ENCODE measurements at regions not wholly inside any gene's neighbourhood (a gene's known extent, or its start where the extent isn't known, plus 50 kb on each side); places are given as distances from the start of the nearest gene placed in this dataset.
"Not testable (repeated sequence)": the region's sequence is repeated elsewhere in the genome, so short reads cannot be mapped to it uniquely, and the experiment has no call there.

DNA sequence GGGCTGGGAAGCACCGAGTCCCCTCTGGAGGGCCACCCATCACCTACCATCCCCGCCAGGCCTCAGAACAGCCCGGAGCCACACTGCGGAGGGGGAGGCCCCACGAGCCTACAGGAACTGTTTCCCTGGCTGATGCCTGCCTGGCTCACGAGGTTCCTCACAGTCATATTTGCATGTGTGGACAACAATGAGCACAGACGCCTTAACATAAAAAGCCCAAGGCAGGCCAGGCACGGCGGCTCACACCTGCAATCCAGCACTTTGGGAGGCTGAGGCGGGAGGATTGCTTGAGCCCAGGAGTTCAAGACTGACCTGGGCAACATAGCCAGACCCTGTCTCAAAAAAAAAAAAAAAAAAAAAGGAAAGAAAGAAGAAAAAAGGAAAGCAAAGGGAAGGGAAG is 125.9 kb downstream of the FAM53A start:
- no peak for DNase-seq

DNA sequence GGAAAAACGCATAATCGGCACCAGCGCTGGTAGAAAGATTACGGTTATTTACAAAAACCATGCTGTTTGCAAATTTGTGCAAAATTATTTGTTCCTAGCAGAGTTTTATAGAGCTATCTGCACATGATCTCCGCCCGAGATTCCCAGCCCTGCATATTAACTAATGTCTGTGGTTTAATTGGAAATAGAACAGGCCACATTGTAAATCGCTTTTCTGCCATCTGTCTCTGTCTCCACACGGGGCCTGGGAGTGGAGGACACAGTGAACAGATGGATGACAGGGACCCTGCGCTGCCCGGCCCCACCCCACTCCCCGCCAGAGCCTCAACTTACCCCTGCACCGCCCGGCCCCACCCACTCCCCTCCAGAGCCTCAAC is 126.9 kb downstream of the FAM53A start:
- no peak for DNase-seq

DNA sequence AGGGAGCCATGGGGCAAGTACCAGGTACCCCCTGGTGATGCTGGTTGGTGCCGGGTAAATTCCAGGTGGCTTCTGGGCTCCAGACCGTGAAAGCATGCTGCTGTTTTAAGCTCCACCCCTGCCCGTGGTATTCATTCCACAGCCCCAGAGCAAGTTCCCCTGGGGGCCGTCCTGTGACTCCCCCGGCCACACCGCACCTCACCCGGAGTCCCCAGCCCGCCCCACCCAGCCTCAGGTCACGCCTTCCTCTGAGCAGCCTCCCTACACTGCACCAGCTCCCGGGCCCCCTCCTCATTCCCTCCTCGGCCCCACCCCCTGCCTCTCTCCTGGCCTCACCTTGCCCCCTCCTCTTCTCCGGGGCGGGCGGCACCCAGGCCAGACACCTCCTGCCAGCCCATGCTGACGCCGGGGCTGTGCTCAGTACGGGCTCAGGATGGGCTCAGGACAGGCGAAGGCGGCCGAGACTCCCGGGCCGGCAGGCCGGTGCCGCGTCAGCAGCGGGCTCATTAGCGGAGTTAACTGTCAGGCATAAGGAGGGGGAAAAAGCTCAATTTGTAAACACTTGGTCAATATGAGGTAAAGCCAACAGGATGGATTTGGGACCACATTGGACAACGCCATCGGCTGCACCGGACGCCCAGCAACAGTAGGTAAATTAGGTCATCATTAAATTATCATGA is 127.4 kb downstream of the FAM53A start:
- DNase-seq = no peak

DNA sequence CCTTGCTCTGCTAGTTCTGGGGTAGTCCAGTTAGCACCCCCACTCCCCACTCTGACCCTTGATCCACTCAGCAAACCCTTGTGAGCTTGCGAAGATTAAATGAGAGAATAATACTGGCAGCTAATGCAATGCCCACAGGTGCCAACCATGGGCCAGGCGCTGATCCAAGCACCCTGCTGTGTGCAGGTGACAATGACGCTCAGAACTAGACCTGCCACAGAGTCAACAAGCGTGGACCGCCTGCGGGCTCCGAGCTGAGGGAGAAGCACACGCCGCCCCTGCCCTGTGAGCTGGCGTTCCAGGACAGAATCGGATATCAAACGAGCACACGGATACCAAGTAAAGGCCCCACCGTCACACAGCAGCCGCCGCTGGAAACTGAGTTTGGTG is 129.2 kb downstream of the FAM53A start:
- no peak for DNase-seq

DNA sequence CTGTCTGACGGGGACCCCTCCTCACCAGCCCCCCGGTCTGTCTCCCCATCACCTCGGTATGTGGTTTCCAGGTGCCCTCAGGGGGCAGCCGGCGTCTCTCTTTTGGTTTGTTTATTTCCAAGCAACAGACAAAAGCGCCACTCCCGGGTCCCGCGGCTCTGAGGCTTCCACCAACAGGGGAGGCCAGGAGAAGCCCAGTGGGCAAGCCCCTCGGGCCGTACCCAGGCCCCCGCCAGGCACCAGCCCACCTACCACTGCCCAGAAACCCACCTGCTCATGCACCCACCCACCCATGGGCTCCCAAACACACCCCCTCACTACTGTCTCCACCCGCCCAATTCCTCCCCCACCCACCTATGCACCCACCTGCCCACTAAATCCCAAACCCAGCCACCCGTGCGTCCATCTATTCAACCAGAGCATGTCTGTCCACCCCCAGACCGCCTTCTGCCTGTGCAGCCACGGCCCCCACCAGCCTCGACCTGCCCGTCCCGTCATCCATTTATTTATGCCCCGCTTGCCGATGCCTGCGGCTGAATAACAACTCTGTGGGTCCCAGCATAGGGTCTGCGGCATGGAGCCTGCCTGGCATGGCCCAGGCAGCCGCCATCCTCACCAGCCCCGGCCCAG is 129.8 kb downstream of the FAM53A start:
- no peak for DNase-seq

DNA sequence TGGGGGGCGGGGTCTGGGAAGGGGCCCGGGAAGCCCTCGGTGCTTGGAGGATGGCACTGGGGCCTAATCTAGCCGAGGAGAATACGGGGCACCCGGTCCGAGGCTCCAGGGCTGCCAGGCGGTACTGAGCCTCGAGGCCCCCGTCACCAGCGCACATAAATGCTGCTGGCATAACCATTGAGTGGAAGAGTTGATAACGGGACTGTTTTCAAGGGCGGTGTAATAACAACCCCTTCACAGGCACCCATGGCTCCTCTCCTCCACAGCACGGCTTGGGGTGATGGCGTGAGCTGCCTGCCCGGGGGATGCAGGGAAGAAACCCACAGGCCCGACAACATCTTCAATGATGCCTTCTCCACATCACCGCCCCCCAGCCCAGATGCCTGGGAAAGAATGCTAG is 130.7 kb downstream of the FAM53A start:
- no peak for DNase-seq

DNA sequence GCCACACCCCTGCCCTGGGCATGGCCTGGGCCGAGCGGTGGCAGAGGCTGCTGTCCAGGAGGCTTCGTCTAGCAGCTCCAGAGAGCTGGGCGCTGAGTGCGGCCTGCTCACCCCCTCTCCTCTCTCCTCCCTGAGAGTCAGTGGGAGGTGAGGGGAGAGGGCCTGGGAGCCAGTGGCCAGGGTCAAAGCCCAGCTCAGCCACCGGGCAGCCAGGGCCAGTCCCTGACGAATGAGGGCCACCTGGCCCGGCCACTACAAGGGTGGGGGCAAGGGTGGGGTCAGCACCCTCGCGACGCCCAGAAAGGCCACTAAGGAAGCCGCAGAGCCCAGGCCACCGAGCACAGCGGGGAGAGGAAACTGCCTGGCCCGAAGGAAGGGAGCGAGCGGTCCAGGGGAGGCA is 131.7 kb downstream of the FAM53A start:
- no peak for DNase-seq

DNA sequence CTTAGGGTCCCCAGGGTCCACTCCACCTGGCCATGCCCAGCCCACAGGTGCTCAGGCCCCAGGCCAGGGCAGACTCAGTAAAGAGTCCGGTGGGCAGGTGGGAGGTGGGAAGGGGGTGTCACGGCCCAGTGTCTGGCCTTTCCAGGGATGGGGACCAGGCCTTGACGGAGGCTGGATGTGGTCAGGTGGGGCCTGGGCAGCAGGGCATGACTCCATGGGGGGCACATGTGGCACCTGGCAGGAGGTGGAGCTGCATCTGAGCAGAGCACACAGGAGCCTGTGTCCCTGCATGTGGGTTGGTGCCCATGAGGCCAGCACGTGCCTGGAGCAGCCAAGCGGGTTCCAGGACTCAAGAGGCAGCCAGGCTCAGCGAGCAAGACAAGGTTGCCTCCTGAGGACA is 132.9 kb downstream of the FAM53A start:
- no peak for DNase-seq

DNA sequence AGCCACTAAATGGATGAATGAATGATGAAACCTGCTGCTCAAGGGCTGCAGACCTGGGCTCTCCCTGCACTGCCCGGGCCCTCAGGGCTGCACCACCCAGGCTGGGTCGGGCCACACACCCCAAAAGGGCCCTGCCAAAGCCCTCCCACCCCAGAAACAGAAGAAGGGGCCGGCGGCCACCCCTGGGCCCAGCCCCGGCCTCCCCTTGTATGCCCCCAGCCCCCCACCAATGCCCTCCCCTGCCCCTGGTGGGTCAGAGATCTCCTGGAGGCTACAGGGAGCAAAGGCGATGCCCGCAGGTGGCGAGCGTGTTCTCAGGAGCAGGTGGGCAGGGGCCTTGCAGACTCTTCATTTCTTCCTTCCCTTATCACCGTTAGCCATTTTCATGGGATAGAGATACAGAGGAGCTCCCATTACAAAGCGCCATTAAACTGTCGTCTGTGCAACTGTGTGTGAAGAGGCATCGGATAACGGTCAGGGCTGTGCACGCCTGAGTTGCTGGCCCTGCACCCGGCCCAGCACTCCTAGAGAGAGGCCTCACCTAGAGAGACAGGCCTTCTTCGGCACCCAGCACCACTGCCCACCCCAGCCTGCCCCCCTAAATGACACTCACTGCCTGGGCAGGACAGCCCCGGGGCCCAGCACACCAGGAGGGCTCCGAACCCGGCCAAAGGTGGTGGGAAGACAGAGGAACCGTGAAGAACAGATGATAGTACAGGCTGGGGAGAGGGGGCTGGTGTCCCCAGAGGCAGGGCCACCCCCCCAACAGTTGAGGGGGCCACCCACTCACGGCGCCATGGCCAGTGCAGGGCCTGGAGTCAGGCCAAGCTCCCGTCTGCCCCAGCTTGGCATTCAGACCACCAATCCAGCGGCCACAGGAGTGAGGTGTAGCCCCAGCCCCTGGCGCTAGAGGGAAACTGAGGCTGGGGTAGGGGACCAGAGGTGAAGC is 133.7 kb downstream of the FAM53A start:
- no peak for DNase-seq

DNA sequence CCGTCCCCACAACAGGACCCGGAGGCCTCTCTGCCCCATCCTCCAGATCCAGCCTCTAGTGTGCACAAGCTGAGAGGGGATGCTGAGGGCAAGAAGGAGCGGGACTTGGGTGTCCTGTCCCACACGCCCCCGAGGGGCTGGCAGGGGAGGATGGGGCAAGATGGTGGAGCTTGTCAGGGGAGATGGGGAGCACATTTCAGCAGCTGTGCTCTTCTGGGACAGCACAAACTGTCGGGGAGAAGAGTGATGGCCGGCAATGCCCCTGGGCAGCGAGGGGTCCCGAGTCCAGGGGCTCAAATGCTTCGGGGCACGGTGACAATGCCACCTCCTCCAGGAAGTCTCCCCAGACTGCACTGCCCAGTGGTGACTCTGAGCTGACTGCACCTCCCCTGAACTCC is 134.5 kb downstream of the FAM53A start:
- no peak for DNase-seq

DNA sequence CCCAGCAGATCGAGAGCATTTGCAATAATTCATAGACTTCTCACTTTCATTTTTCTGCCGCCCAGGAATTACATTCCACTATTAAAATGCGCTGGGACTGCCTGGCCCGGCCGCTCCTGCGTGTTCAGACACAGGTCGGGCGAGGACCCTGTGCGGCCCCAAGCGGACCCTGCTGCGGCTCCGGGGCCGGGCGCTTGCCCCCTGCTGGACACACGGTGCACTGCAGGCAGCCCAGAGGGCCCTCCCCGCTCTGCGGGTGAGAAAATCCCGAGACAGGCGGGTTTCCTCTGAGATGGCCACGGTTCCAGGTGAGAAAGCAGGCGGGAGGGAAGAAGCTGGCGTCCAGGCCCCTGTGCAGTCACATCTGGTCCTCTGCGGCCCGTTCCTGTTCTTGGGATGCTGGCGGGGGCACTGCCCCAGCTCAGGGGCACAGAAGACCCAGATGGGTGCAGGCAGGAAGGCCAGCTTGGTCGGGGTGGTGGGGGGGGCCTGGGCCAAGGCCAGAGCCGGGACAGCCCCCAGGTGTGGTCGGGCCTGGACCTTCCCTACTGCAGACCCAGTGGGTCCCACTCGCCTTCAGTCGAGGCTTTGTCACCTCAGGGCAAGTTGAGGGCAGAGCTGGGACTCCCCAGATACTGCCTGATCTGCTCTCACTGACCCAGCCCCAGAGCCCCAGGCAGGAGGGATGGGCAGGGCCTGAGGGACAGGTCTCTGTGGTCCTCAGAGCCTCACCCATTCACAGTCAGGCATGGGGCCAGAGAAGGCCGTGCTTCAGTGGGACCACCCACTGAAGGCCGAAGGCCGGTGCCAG is 135.1 kb downstream of the FAM53A start:
- DNase-seq = peak in 1 of 2 donors; percentile 5

DNA sequence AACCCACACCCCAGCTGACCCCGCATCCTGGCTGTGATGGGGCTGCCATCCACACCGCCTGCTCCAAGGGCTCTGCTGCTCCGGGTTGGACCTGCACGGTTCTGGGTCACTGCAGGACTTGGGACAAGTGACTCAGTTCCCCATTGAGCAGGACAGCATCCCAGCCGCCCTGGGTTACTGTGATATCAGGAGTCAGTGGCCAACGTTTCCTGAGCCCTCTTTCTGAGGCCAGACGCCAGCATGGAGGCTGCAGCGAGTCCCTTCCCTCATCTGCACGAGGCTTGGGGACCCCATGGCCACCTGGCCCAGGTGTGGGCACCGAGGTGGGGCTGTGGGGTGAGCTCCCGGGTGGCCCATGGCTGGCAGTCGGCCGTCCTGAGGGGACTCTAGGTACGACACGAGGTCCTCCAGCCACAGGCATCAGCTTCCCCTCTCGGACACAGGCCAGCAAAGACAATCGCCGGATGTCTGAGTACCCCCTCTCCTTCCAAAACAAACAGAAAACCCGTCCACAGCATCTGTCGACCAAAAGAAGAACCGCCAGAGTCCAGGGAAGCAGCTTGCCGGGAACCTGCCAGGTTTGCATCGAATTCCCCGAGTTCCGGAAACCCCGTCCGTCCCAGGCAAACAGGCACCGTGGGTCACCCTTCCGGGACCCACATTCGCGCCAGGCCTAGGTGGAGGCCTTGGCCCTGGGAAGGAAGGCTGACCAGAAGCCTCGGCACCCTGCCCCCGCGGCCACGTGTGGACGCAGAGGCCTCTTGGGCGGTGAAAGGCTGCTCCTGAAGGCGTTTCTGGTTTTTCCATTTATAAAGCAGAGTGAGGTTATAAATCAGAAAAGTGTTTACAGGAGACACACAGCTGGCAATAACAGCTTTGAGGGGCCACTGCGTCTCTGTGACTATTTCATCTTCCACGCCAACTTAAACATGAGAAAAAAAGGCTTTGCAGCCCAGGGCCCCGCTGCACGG is 136.0 kb downstream of the FAM53A start:
- DNase-seq = no peak

DNA sequence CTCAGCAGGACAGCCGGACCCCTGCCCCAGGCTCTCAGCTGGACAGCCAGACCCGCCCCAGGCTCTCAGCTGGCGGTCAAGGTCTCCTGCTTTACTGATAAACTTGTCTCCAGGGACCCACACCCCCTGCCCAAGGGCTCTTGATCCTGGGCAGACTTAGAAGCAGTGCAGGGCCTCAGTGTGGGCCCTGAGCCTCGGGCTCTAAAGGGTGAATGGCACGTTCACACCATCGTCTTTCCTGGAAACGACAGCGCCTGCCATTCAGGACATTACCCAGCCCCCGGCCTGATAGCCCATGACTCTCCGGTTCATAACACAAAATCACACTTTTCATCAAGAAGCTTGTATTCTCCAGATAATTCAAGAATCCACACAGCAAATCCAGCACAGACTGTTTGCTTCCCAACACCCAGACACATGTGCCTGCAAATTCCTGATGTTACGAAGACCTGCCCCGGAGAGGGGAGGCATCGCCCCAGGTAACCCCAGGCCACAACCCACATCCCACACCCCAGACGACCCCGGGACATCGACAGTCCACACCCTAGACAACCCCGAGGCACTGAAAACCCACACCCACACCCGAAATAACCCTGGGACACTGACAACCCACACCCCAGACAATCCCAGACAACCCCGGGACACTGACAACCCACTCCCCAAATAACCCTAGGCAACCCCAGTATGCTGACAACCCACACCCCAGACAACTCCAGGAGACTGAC is 136.8 kb downstream of the FAM53A start:
- no peak for DNase-seq

DNA sequence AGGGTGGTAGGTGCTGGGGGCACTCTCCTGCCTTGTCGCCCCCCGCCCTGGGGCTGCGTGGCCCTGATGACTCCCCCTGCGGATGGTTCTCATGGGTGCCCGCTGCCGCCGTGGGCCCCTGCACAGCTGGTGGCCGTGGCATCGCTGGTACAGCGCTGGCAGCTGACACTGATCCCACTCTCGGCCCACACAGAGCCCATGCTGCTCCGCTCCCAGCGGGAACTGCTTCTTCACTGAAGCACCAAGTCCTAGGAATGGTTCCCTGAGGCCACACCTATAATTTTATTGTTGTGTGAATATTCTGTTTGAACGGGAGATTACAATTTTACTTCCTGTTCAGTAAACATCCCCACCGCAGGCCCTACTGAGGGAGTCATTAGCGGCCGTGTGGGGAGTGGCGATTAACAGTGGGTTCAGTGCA is 138.6 kb upstream of the NKX1-1 start:
- DNase-seq = no peak

DNA sequence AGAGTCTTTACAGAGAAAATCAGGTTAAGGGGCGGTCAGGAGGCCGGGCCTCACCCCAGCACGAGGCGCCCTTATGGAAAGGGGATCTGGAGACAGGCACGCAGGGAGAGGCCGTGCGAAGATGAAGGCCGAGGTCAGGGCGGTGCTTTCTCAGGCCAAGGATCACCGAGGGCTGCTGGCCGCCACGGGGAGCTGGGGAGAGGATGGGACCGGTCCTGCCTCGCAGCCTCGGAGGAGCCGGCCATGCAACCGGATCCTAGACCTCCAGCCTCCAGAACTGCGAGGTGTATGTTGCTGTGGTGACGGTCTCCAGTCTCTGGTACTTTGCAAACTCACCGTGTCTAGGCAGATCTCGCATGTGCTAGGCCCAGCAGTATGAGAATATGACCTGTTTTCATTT is 138.2 kb upstream of the NKX1-1 start:
- DNase-seq = not testable (repeated sequence)

DNA sequence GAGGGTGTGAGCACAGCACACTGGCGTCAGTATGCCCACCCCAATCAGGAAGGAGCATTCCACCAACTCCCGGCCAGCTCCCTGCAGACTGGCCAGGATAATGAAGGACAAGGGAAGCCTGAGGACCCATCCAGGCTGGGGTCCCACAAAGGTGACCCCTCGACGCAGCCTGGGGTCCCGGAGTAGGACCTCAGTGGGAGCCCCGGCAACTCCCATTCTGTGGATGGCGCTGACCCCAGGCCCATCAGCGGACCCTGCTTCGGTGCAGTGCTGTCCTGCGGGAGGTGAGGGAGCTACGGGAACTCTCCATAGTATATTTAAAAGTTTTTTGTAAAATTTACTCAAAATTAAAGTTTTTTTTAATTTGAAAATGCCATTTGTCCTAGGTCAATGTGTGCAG is 137.7 kb upstream of the NKX1-1 start:
- no peak for DNase-seq

DNA sequence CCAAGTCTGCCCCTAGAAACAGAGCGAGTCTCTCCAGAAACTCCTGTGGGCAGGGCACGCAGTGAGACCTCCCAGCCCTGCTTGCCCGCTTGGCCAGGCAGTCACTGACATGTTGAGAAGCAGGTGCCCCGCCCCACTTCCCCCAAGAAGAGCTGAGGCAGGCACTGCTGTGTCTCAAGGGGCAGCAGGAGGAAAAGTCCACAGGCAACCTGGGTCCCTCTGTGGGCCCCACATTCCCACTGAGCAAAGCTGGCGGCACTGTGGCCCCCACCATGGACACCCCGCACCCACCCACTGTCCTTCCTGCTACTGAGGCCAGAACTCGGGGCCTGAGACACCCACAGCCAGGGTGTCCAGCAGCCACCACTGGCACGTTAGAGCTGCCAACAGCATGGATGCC is 137.3 kb upstream of the NKX1-1 start:
- DNase-seq = no peak

DNA sequence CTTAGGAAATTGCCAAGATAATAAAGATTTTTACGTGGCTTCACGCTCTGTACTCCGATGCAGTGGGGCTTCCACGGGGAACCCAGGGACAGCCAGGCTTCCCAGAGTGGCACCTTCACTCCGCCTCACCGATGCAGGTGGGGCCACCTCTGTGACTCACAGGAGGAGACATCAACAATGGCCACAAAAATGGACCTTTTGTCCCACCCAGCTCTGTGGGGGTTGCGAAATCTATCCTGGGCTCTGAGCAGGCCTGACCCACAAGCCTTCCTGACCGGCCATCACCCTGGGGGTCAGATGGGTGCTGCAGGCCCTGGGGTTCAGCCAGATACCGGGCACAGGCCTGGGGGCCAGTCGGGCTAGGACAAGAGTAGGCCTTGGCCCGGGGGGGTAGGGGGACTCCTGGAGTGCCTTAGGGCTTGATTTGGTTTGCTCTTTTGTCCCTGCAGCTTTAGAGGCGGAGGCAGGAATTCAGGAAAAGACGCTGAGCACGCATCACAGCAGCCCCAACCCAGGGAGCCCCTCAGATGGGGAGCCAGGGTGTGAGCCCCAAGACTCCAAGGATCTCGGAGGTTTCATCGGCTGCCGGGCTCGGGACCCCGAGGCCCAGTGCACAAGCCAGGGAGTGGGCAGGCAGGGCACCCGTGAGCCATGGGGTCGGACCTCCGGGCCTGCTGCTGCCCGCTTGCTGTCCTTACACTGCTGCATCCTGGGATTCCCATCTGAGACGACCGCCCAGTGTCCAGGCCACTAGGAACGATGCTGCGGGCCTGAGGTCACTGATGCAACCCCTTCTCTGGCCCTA is 136.5 kb upstream of the NKX1-1 start:
- DNase-seq = no peak

DNA sequence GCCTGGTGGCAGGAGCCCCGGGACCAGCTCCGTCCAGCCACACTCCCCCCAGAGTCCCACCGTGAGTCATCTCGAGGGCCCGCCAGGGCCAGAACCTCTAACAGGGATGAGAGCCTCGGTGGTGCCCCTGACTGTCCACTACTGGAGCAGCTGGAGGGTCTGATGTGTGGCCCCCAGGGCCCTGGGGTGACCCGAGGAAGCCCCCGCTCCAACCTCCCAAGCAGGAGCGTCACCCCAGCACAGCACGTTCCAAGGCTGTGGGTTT is 135.9 kb upstream of the NKX1-1 start:
- DNase-seq = no peak

DNA sequence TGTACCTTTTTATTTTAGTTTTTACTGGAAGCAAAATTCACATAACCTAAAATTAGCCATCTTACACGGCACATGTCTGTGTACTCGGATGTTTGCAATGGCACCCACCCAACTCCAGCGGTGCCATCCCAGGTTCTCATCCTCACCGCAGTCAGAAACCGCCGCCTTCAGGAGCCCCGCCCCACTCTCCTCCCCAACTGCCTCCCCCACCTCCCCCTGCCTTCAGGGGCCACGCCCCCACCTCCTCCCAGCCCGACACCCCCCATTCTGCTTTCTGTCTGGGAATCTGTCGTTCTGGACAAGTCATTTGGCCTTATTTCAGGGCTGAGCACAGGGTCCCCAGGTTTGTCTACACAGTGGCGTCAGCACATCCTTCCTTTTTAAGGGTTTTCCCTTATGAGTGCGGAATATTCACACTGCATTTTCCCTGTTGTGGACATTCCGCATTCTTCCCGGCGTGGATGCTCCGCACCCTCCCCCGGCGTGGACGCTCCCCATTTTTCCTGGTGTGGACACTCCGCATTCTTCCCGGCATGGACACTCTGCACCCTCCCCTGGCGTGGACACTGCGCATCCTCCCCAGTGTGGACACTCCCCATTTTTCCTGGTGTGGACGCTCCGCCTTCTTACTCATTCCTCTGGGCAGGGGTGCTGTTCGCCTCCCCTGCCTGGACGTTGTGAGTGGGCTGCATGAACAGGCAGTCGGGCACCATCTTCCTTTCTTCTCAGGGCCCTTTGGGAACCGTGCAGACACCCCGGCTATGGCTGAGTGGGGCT is 135.4 kb upstream of the NKX1-1 start:
- DNase-seq = no peak
